HL-60/S4 treated with phorbol 12-myristate 13-acetate at 8.2 ng/mL for 4 days and 3 days (cell line): ENCODE measurements at regions not wholly inside any gene's neighbourhood (a gene's known extent, or its start where the extent isn't known, plus 50 kb on each side); places are given as distances from the start of the nearest gene placed in this dataset.
"Not testable (repeated sequence)": the region's sequence is repeated elsewhere in the genome, so short reads cannot be mapped to it uniquely, and the experiment has no call there.

ENCODE experiments used
- in situ Hi-C: fragments of 300-500 bp; cut with MboI; formaldehyde crosslinking; loops from 2 replicates; pipeline ENCODE4 v1.15.0; 2022; ENCODE audit warnings: low sequenced_read_pairs

GRCh38 chr7:13067036-13067435 lies 379.6 kb downstream of the ARL4A start:
- in situ Hi-C loops = loop anchor here (25.0 kb wide), 1 partner anchor 380 kb away; the partner anchor contains the start of gene ARL4A

- in situ Hi-C loops = loop anchor here (25.0 kb wide), 1 partner anchor 381 kb away; the partner anchor contains the start of gene ARL4A
Observed at GRCh38 chr7:13068032-13068431, 380.6 kb downstream of the ARL4A start.

DNA sequence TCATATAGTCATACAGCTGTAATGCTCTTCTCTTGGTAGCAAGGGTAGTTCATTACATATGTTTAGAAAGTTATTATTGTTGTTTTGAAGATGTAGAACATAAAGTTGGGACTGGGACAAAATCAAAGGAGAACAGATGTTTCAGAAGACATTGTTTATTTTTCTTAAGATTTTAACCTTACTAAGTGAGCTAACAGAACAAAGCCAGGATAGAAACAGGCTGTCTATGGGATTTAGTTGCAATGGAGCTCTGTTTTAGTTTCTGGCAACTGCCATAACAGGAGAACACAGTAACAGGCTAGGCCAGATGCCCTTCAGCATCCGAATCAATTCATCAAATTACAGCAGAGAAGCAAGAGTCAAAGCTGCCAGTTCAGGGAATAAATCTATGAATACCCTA lies 382.4 kb downstream of the ARL4A start:
- in situ Hi-C loops = loop anchor here (25.0 kb wide), 1 partner anchor 383 kb away; the partner anchor contains the start of gene ARL4A

DNA sequence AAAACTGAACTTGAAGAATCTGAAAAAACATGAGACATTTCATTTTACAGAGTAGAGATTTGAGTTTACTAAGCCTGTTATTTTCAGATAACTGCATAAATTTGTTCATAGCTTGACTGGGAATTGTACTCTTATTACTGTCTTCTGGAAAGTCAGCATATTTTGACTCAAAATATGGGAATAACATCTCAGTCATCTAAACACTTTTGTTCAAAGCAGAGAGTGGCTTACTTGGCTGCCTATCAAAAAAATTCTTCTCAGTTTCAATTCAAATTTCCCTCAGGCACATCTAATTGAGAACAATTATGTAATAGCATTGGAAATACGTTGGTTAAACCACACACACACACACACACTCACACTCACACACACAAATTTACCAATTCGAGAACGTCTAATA lies 384.6 kb downstream of the ARL4A start:
- in situ Hi-C loops = loop anchor here (25.0 kb wide), 1 partner anchor 385 kb away; the partner anchor contains the start of gene ARL4A

GRCh38 chr7:13077466-13077865 lies 390.0 kb downstream of the ARL4A start:
- in situ Hi-C loops = no loop called here

- in situ Hi-C loops = no loop called here
Observed at GRCh38 chr7:13078105-13078504, 390.7 kb downstream of the ARL4A start.

- in situ Hi-C loops = no loop called here
Observed at GRCh38 chr7:13090959-13091358, 403.5 kb downstream of the ARL4A start.

DNA sequence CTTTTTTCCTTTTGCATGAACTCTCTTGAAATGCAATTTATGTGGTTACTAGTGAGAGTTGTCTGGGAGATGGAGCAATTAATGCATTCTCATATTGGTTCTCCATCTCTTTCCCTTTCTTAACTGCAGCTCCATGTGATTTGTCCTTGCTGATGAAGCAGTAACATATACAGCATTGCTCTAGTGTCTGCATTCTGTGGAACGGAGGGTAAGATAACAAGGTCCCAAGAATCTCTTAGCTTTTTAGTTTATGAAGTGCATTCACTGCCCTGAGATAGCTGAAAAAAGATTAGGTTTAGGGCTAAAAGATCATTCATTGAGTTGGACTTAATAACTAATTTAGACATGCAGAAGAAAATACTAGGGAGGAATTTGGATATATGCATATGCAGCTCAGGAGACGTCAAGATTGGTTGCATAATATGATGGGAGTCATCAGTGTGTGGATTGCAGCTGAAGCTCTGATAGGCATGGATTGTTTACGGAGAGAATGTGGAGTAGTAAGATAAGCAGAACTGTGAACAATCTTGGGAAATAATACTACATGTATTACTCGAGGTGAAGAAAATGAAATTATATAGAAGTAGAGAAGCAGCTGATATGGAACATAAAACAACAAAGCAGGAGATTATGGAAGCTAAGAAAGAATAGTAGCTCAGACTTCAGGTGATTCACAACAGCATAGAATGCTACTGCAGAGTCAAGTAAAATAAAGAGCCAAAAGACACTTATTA lies 404.7 kb downstream of the ARL4A start:
- in situ Hi-C loops = no loop called here

DNA sequence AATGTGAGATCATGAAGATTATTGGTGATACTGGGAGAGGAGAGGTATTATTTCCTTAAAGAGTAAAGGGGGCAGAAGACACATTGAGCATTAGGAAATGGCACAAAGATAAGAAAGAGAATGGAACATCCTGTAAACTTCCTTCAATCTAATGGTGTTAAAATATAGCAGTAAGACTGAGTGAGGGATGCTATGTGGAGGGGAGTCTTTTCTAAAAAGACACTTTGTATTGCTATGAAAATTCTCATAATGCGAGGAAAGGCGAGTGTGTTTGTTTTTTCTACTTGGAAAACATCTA lies 405.2 kb downstream of the ARL4A start:
- in situ Hi-C loops = no loop called here

- in situ Hi-C loops = no loop called here
Observed at GRCh38 chr7:13093160-13093559, 405.7 kb downstream of the ARL4A start.

GRCh38 chr7:13097499-13097898 lies 410.1 kb downstream of the ARL4A start:
- in situ Hi-C loops = no loop called here

DNA sequence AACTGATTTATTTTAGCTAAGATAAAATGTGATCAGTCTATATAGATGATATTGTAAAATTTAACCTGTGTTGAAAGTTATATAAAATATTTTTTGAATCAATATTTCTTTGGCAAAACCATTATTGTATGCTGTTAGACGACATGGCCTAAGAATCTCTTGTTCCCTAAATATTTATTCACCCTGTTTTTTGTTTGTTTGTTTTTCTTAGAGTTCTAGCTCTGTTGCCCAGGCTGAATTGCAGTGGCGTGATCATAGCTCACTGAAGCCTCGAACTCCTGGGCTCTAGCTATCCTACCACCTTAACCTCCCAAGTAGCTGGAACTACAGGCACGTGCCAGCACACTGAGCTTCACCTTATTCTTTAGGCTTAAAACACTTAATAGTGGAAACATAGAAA lies 410.7 kb downstream of the ARL4A start:
- in situ Hi-C loops = no loop called here

GRCh38 chr7:13099154-13099795 lies 411.8 kb downstream of the ARL4A start:
- in situ Hi-C loops = no loop called here

- in situ Hi-C loops = no loop called here
Observed at GRCh38 chr7:13104128-13104527, 416.7 kb downstream of the ARL4A start.

- in situ Hi-C loops = no loop called here
Observed at GRCh38 chr7:13105209-13105608, 417.8 kb downstream of the ARL4A start.

GRCh38 chr7:13106513-13106912 lies 419.1 kb downstream of the ARL4A start:
- in situ Hi-C loops = no loop called here

- in situ Hi-C loops = no loop called here
Observed at GRCh38 chr7:13107291-13107690, 419.9 kb downstream of the ARL4A start.

DNA sequence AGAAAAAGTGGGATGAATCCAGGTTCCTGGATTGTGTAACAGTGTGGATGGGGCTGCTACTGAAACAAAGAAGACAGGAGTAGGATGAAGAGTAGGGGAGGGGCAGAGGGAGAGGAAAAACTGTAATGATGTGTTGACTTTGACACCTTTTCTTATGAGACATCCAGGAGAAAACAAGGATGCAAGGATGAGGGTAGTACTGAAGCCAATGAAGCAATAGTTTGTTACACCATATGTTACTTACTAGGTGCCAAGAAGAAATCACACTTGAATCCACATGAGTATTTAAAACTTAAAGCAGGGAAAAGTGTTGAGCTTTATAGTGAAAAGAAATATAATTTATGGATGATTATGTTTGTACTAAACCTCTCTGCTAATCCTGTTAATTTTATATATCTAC lies 420.6 kb downstream of the ARL4A start:
- in situ Hi-C loops = no loop called here

GRCh38 chr7:13109201-13109600 lies 421.8 kb downstream of the ARL4A start:
- in situ Hi-C loops = no loop called here

DNA sequence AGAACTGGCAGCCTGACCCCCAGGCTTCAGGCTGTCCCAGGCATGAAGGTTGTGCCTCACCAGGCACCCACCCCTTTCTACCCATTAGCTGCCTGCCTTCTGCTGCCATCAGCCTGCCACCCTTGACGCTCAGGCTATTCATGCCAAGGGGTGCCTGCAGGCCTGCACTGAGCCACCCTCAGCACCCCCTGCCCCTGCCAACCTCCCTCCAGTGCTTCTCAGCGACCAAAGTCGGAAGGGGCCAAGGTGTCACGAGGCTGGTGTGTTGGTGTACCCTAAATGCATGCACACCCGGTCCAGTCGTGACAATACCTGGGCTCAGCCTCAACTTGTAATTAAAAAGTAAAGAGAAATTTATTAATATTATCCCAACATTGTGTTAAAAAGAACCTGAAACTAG lies 422.7 kb downstream of the ARL4A start:
- in situ Hi-C loops = no loop called here

GRCh38 chr7:13111230-13111629 lies 423.8 kb downstream of the ARL4A start:
- in situ Hi-C loops = no loop called here

DNA sequence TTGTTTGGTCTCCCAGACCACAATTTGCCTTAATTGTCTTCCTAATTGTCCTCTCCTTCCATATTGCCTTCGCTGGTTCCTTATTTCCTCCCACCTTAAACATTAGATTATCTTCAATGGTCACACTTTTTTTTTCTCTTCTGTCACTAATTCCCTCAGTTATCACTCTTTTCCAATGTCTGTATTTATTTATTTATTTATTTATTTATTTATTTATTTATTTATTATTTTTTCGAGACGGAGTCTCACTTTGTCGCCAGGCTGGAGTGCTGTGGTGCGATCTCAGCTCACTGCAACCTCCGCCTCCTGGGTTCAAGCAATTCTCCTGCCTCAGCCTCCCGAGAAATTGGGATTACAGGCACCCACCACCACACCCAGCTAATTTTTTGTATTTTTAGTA lies 426.8 kb downstream of the ARL4A start:
- in situ Hi-C loops = not testable (repeated sequence)
